Motor neuron (in vitro differentiated cells): ENCODE measurements at regions not wholly inside any gene's neighbourhood (a gene's known extent, or its start where the extent isn't known, plus 50 kb on each side); places are given as distances from the start of the nearest gene placed in this dataset.
"Not testable (repeated sequence)": the region's sequence is repeated elsewhere in the genome, so short reads cannot be mapped to it uniquely, and the experiment has no call there.

Experiments
- ATAC-seq, 8 experiments: fragments of 200-7000 bp; cut with Tn5 transposase; replicated peaks in 6 of 8; 2 replicates each; pipeline ENCODE4 v1.8.0; 2021; ENCODE audit warnings: mild to moderate bottlenecking in 8 of 8, moderate library complexity in 8 of 8
- H3K27ac ChIP-seq, 2 donors: fragments of 250-450 bp; sonication (Bioruptor Pico); 2 replicates each; pipeline ENCODE4 v1.9.0; 2021; ENCODE audit warnings: antibody characterized with exemption in 2 of 2, mild to moderate bottlenecking in 2 of 2, moderate library complexity in 1 of 2
- H3K4me1 ChIP-seq, 2 donors: fragments of 250-450 bp; sonication (Bioruptor Pico); replicated peaks in 1 of 2; 2 replicates each; pipeline ENCODE4 v1.6.1; 2021; ENCODE audit warnings: antibody characterized with exemption in 2 of 2, mild to moderate bottlenecking in 2 of 2, moderate library complexity in 1 of 2
- H3K4me3 ChIP-seq, 5 donors: fragments of 250-450 bp; sonication (Bioruptor Pico); 2 replicates each; pipeline ENCODE4 v1.9.0; 2021; ENCODE audit warnings: antibody characterized with exemption in 5 of 5, mild to moderate bottlenecking in 5 of 5, moderate library complexity in 4 of 5
- WGBS, 10 experiments: fragments of 450-650 bp; shearing (Covaris generic); methylation state at CpG; one replicate each; pipeline ENCODE4 v1.0.0; 2022; 5-methylcytosine and 5-hydroxymethylcytosine counted together
- in situ Hi-C, 9 experiments: fragments of 400-800 bp; cut with MboI; loops; one replicate each; pipeline ENCODE4 v1.15.0; 2021; ENCODE audit warnings: low sequenced_read_pairs in 9 of 9, low pct_unique_long_range_greater_than_20kb in 2 of 9; ENCODE audit not compliant: unreplicated experiment in 9 of 9

GRCh38 chr3:184440151-184440550 lies 60.3 kb downstream of the CHRD start:
- in situ Hi-C loops, result no loop called here
- 0 to 83% (median 60%) methylated on average over 1 to 4 of the region's 4 CpGs; no CpG with 5 or more reads in 1 of the 10 experiments for whole genome bisulfite sequencing, 10 experiments
- no peak for ATAC-seq
- no peak overlapping the region for H3K27ac ChIP-seq
- no peak overlapping the region for H3K4me3 ChIP-seq
- no peaks in the 10 kb centered on the region for H3K4me1 ChIP-seq

GRCh38 chr3:184441202-184441900 lies 61.5 kb downstream of the CHRD start:
- no peak overlapping the region for H3K27ac ChIP-seq
- in situ Hi-C loops, result no loop called here
- ATAC-seq, result no peak
- H3K4me3 ChIP-seq, result no peak overlapping the region
- WGBS, 10 experiments, result 56 to 81% (median 75%) methylated on average over 3 to 8 of the region's 8 CpGs; no CpG with 5 or more reads in 3 of the 10 experiments
- no peaks in the 10 kb centered on the region for H3K4me1 ChIP-seq

GRCh38 chr3:184443364-184443763 lies 63.5 kb downstream of the CHRD start:
- H3K27ac ChIP-seq, result no peak overlapping the region
- in situ Hi-C loops, result no loop called here
- no peaks in the 10 kb centered on the region for H3K4me1 ChIP-seq
- no peak for ATAC-seq
- WGBS, 10 experiments, result 20 to 100% (median 93%) methylated on average over 1 to 7 of the region's 8 CpGs; no CpG with 5 or more reads in 2 of the 10 experiments
- no peak overlapping the region for H3K4me3 ChIP-seq

GRCh38 chr3:184443831-184444230 lies 64.0 kb downstream of the CHRD start:
- ATAC-seq, result no peak
- in situ Hi-C loops, result no loop called here
- 60 to 100% (median 83%) methylated on average over 1 to 5 of the region's 5 CpGs; no CpG with 5 or more reads in 5 of the 10 experiments for WGBS, 10 experiments

GRCh38 chr3:184448321-184449160 lies 68.7 kb downstream of the CHRD start:
- ATAC-seq, result peak in 2 of 8 experiments; percentile 49 to 56
- in situ Hi-C loops, result no loop called here
- no peak overlapping the region for H3K27ac ChIP-seq

More at GRCh38 chr3:184443831-184444230, 64.0 kb downstream of the CHRD start:
- no peaks in the 10 kb centered on the region for H3K4me1 ChIP-seq
- H3K27ac ChIP-seq, result no peak overlapping the region
- no peak overlapping the region for H3K4me3 ChIP-seq

GRCh38 chr3:184449161-184449515 lies 69.3 kb downstream of the CHRD start:
- Histone ChIP-seq H3K27ac (no peak overlapping the region), H3K4me3 (no peak overlapping the region), H3K4me1 (no peaks in the 10 kb centered on the region)
- 57 to 100% (median 80%) methylated on average over 1 to 5 of the region's 5 CpGs; no CpG with 5 or more reads in 4 of the 10 experiments for WGBS, 10 experiments
- ATAC-seq, result no peak
- in situ Hi-C loops, result no loop called here

More at GRCh38 chr3:184448321-184449160, 68.7 kb downstream of the CHRD start:
- 50 to 90% (median 76%) methylated on average over 2 to 3 of the region's 8 CpGs; no CpG with 5 or more reads in 6 of the 10 experiments for WGBS, 10 experiments
- Histone ChIP-seq H3K4me1 (no peaks in the 10 kb centered on the region), H3K4me3 (no peak overlapping the region)

GRCh38 chr3:184450547-184450946 lies 70.7 kb downstream of the CHRD start:
- Histone ChIP-seq H3K4me3 (no peak overlapping the region), H3K27ac (no peak overlapping the region), H3K4me1 (no peaks in the 10 kb centered on the region)
- in situ Hi-C loops, result no loop called here
- no peak for ATAC-seq
- 17 to 100% (median 78%) methylated on average over 1 to 3 of the region's 4 CpGs; no CpG with 5 or more reads in 3 of the 10 experiments for WGBS, 10 experiments

GRCh38 chr3:184453296-184453695 lies 73.4 kb downstream of the CHRD start:
- in situ Hi-C loops, result no loop called here
- WGBS, 10 experiments, result 0 to 80% (median 50%) methylated on average over 1 to 4 of the region's 5 CpGs; no CpG with 5 or more reads in 1 of the 10 experiments
- ATAC-seq, result no peak
- Histone ChIP-seq H3K27ac (no peak overlapping the region), H3K4me3 (no peak overlapping the region), H3K4me1 (no peaks in the 10 kb centered on the region)

GRCh38 chr3:184455991-184456390 lies 76.1 kb downstream of the CHRD start:
- 32 to 93% (median 74%) methylated on average over 1 to 3 of the region's 3 CpGs; no CpG with 5 or more reads in 5 of the 10 experiments for WGBS, 10 experiments
- in situ Hi-C loops, result no loop called here
- Histone ChIP-seq H3K4me3 (no peak overlapping the region), H3K27ac (no peak overlapping the region), H3K4me1 (no peaks in the 10 kb centered on the region)
- no peak for ATAC-seq

- Histone ChIP-seq H3K4me3 (no peak overlapping the region), H3K4me1 (no peaks in the 10 kb centered on the region), H3K27ac (no peak overlapping the region)
- 0 to 80% (median 51%) methylated on average over 1 to 4 of the region's 4 CpGs; no CpG with 5 or more reads in 2 of the 10 experiments for WGBS, 10 experiments
- in situ Hi-C loops, result no loop called here
- no peak for ATAC-seq
Measured at GRCh38 chr3:184456476-184456875, 76.6 kb downstream of the CHRD start.

GRCh38 chr3:184457329-184457728 lies 77.5 kb downstream of the CHRD start:
- Histone ChIP-seq H3K4me3 (no peak overlapping the region), H3K27ac (no peak overlapping the region), H3K4me1 (no peaks in the 10 kb centered on the region)
- in situ Hi-C loops, result no loop called here
- 57 to 100% (median 88%) methylated on average over 1 of the region's 1 CpG; no CpG with 5 or more reads in 7 of the 10 experiments for WGBS, 10 experiments
- ATAC-seq, result peak in 1 of 8 experiments; percentile 57

- 40 to 96% (median 82%) methylated on average over 1 to 6 of the region's 7 CpGs; no CpG with 5 or more reads in 4 of the 10 experiments for WGBS, 10 experiments
- H3K27ac ChIP-seq, H3K4me3 ChIP-seq, ATAC-seq, in situ Hi-C loops, H3K4me1 ChIP-seq: not testable (repeated sequence)
Measured at GRCh38 chr3:184457784-184458377, 78.0 kb downstream of the CHRD start.

- no peak overlapping the region for H3K27ac ChIP-seq
- ATAC-seq, result peak in 2 of 8 experiments; percentile 50 to 66
- 26 to 94% (median 70%) methylated on average over 1 to 4 of the region's 4 CpGs; no CpG with 5 or more reads in 2 of the 10 experiments for WGBS, 10 experiments
- H3K4me1 ChIP-seq, result no peaks in the 10 kb centered on the region
- H3K4me3 ChIP-seq, result no peak overlapping the region
- in situ Hi-C loops, result no loop called here
Measured at GRCh38 chr3:184459355-184459754, 79.5 kb downstream of the CHRD start.
